AG04450 (cell line): ENCODE measurements at regions not wholly inside any gene's neighbourhood (a gene's known extent, or its start where the extent isn't known, plus 50 kb on each side); places are given as distances from the start of the nearest gene placed in this dataset.

ENCODE experiments used
- CTCF ChIA-PET: fragments of 300-600, 350-600 bp; formaldehyde crosslinking; extraction: SDS; loops from one replicate; lab custom pipeline; 2022; ENCODE audit warnings: antibody characterized with exemption, inconsistent platforms; lab: Charles Lee
- POLR2A ChIA-PET: fragments of 350-600 bp; formaldehyde crosslinking; extraction: SDS; loops from one replicate; lab custom pipeline; 2021; ENCODE audit warnings: antibody characterized with exemption, inconsistent platforms; lab: Yijun Ruan, JAX
- DNase-seq: peaks from one replicate; pipeline ENCODE4 v3.0.0-alpha.2; 2011; ENCODE audit warnings: low read depth, low spot score
- H3K27ac ChIP-seq: one replicate; pipeline ENCODE4 v1.5.1; 2012; ENCODE audit warnings: low read depth, low read length, control low read depth
- H3K27me3 ChIP-seq: one replicate; pipeline ENCODE4 v1.6.0; 2012; ENCODE audit warnings: low read length; ENCODE audit not compliant: control insufficient read depth, insufficient read depth
- H3K4me3 ChIP-seq: 2 replicates; pipeline ENCODE4 v1.5.1; 2011; ENCODE audit warnings: mild to moderate bottlenecking, low read depth, low read length, control low read depth
- H3K9me3 ChIP-seq: 2 replicates; pipeline ENCODE4 v1.5.1; 2012; ENCODE audit warnings: low read length; ENCODE audit not compliant: control insufficient read depth, insufficient read depth
- TF ChIP-seq, protein P1 (sequence below): IDR thresholded peaks from 2 replicates; pipeline ENCODE4 v1.5.1; 2011; ENCODE audit warnings: low read depth, low read length, control low read depth, inconsistent platforms

DNA sequence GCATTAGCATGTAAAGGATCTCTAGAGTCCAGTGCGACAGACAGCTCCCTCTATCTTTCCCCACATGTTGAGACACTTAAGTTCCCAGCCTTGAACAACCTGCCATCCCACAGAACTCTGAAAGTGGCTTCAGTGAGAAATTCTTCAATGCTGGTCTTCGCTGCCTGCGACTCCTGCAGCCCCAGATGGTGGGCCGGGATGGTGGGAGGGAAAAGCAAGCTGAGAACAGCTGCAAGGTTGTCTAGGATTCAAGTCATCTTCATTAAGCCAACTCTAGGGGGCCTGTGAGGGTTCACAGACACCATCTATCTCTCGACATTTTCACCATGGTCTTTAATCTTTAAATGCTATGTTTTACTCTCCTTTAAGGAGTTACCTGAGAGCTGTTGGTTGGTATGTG is 185.5 kb upstream of the C1orf174 start:
- Histone ChIP-seq H3K4me3 (no peak overlapping the region), H3K9me3 (peaks cover 78% of the 10 kb centered on the region), H3K27ac (no peak overlapping the region), H3K27me3 (no peaks in the 10 kb centered on the region)
- DNase-seq = no peak
- TF ChIP-seq, protein P1, sequence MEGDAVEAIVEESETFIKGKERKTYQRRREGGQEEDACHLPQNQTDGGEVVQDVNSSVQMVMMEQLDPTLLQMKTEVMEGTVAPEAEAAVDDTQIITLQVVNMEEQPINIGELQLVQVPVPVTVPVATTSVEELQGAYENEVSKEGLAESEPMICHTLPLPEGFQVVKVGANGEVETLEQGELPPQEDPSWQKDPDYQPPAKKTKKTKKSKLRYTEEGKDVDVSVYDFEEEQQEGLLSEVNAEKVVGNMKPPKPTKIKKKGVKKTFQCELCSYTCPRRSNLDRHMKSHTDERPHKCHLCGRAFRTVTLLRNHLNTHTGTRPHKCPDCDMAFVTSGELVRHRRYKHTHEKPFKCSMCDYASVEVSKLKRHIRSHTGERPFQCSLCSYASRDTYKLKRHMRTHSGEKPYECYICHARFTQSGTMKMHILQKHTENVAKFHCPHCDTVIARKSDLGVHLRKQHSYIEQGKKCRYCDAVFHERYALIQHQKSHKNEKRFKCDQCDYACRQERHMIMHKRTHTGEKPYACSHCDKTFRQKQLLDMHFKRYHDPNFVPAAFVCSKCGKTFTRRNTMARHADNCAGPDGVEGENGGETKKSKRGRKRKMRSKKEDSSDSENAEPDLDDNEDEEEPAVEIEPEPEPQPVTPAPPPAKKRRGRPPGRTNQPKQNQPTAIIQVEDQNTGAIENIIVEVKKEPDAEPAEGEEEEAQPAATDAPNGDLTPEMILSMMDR = no peak
- CTCF ChIA-PET = no interaction called here
- POLR2A ChIA-PET = no interaction called here

GRCh38 chr1:4086085-4086850 is 186.2 kb upstream of the C1orf174 start:
- Histone ChIP-seq H3K9me3 (peaks cover 82% of the 10 kb centered on the region), H3K27ac (no peak overlapping the region), H3K27me3 (no peaks in the 10 kb centered on the region), H3K4me3 (no peak overlapping the region)
- ChIA-PET CTCF (no interaction called here), POLR2A (no interaction called here)
- TF ChIP-seq, protein P1 = no peak
- DNase-seq = no peak

- Histone ChIP-seq H3K9me3 (peaks cover 82% of the 10 kb centered on the region), H3K27me3 (no peaks in the 10 kb centered on the region), H3K4me3 (no peak overlapping the region), H3K27ac (no peak overlapping the region)
- CTCF ChIA-PET = no interaction called here
- no peak for DNase-seq
- TF ChIP-seq, protein P1 = no peak
- POLR2A ChIA-PET = no interaction called here
Observed at GRCh38 chr1:4086921-4087320, 186.8 kb upstream of the C1orf174 start.

DNA sequence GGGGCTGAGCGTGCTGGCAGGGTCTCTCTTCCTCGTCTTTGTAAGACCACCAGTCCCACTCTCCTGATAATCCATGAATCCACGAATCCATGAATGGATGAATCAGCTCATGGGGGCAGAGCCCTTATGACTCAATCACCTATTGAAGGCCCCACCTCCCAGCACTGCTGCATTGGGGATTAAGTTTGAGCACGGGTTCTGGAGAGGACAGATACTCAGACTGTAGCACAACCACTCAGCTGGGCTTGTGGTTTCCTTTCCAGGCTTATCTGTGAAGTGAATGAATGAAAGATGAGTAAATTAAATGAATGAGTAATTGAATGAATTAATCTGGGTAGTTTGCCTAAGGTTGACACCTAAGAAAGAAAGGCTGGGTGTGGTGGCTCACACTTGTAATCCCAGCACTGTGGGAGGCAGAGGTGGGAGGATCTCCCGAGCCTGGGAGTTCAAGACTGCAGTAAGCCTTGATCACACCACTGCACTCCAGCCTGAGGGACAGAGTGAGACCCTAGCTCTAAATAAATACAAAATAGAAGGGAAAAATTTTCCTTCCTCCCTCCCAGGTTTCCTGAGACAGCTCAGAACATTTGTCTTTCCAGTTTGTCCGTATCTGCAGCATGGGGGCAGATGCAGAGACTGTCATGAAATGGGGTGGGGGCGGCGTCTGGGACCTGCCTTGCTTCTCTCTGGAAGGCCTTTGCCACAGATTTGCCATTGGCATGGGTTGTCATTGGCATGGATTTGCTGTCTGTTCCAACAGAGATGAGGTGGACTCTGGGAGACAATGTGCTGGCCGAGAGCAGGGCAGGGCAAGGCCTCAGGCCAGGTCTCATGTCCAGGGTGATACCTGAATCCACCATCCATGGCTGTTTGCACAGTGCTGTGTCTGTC is 187.7 kb upstream of the C1orf174 start:
- TF ChIP-seq, protein P1 = no peak
- POLR2A ChIA-PET = no interaction called here
- no peak for DNase-seq
- no peaks in the 10 kb centered on the region for H3K27me3 ChIP-seq
- no peak overlapping the region for H3K4me3 ChIP-seq
- H3K27ac ChIP-seq = no peak overlapping the region
- H3K9me3 ChIP-seq = peaks cover 81% of the 10 kb centered on the region
- CTCF ChIA-PET = no interaction called here

GRCh38 chr1:4088676-4089075 is 188.6 kb upstream of the C1orf174 start:
- H3K27me3 ChIP-seq = no peaks in the 10 kb centered on the region
- ChIA-PET POLR2A (no interaction called here), CTCF (no interaction called here)
- no peak for DNase-seq
- peaks cover 79% of the 10 kb centered on the region for H3K9me3 ChIP-seq
- TF ChIP-seq, protein P1 = no peak
- H3K27ac ChIP-seq = no peak overlapping the region
- no peak overlapping the region for H3K4me3 ChIP-seq
